ENCODE measurements at regions not wholly inside any gene's neighbourhood (a gene's known extent, or its start where the extent isn't known, plus 50 kb on each side); places are given as distances from the start of the nearest gene placed in this dataset.

- DNase-seq = peak in 1 of 3 donors; percentile 45
Observed at GRCh38 chr9:134585746-134586706, 55.6 kb upstream of the COL5A1 start.

- DNase-seq = no peak
Observed at GRCh38 chr9:134589748-134590147, 51.9 kb upstream of the COL5A1 start.

- DNase-seq = no peak
Observed at GRCh38 chr9:134590240-134591081, 51.1 kb upstream of the COL5A1 start.

GRCh38 chr9:134591082-134591571 is 50.5 kb upstream of the COL5A1 start:
- DNase-seq = no peak

- peak in 1 of 3 donors; percentile 58 for DNase-seq
Observed at GRCh38 chr9:134591573-134591981, 50.0 kb upstream of the COL5A1 start.
